GM12878 (cell line): ENCODE measurements at regions not wholly inside any gene's neighbourhood (a gene's known extent, or its start where the extent isn't known, plus 50 kb on each side); places are given as distances from the start of the nearest gene placed in this dataset.

Experiments used
- ATAC-seq: fragments of 200-7000 bp; cut with Tn5 transposase; 3 replicates; pipeline ENCODE4 v1.9.1; 2020; ENCODE audit warnings: mild to moderate bottlenecking, moderate library complexity
- BruUV-seq: library from RNA; stranded (reverse); fragments of 400-500 nt; replicated peaks from 2 replicates; lab custom pipeline; 2021; lab: Mats Ljungman, UMichigan
- CTCF ChIA-PET: fragments of 300-600 bp; sonication (Branson Sonifier 250); formaldehyde crosslinking; extraction: SDS; loops from one replicate; lab custom pipeline; 2021; ENCODE audit warnings: inconsistent platforms; lab: Yijun Ruan, JAX
- POLR2A ChIA-PET: fragments of 350-600 bp; formaldehyde crosslinking; extraction: SDS; loops from one replicate; lab custom pipeline; 2021; ENCODE audit warnings: inconsistent platforms; lab: Charles Lee
- RAD21 ChIA-PET: fragments of 300-600 bp; sonication (Branson Sonifier 250); formaldehyde crosslinking; loops from one replicate; lab custom pipeline; 2023; ENCODE audit warnings: antibody characterized with exemption; ENCODE audit not compliant: unreplicated experiment; lab: Charles Lee
- SMC1A ChIA-PET: fragments of 300-600 bp; sonication (Branson Sonifier 250); formaldehyde crosslinking; loops from one replicate; lab custom pipeline; 2023; ENCODE audit not compliant: unreplicated experiment, uncharacterized antibody; lab: Charles Lee
- DNase-seq: peaks from one replicate; pipeline ENCODE4 v3.0.0-alpha.2; 2011; ENCODE audit warnings: low read depth, low spot score
- FAIRE-seq: peaks from 3 replicates; lab custom pipeline; 2011; peaks lifted over from hg19 to GRCh38; lab: Jason Lieb, UNC
- H2AFZ ChIP-seq: 2 replicates; pipeline ENCODE4 v1.6.0; 2011; ENCODE audit warnings: low read depth, low read length, control low read depth; ENCODE audit not compliant: control insufficient read depth
- H3K27ac ChIP-seq: 2 replicates; pipeline ENCODE4 v1.5.1; 2011; ENCODE audit warnings: control low read depth; ENCODE audit not compliant: control insufficient read depth, insufficient read depth
- H3K27me3 ChIP-seq, 2 experiments: replicated peaks in 1 of 2; 2 replicates each; pipeline versions ENCODE4 v1.6.0 to v1.6.1; 2011; ENCODE audit warnings: low read length in 1 of 2; ENCODE audit not compliant: control insufficient read depth in 2 of 2, insufficient read depth in 2 of 2
- H3K36me3 ChIP-seq, 2 experiments: 2 replicates each; pipeline ENCODE4 v1.5.1; 2011; ENCODE audit warnings: low read length in 1 of 2; ENCODE audit not compliant: control insufficient read depth in 2 of 2, insufficient read depth in 2 of 2
- H3K4me1 ChIP-seq: 2 replicates; pipeline ENCODE4 v1.6.1; 2011; ENCODE audit warnings: mild to moderate bottlenecking, low read length, moderate library complexity, mixed read lengths; ENCODE audit not compliant: control insufficient read depth, insufficient read depth
- H3K4me2 ChIP-seq: 2 replicates; pipeline ENCODE4 v1.6.0; 2011; ENCODE audit warnings: control low read depth; ENCODE audit not compliant: control insufficient read depth, insufficient read depth
- H3K4me3 ChIP-seq: fragments of 200-600 bp; sonication (generic); 2 replicates; pipeline ENCODE4 v1.5.1; 2016
- H3K79me2 ChIP-seq: 2 replicates; pipeline ENCODE4 v1.6.0; 2011; ENCODE audit warnings: low read length; ENCODE audit not compliant: control insufficient read depth, insufficient read depth
- H3K9ac ChIP-seq: 2 replicates; pipeline ENCODE4 v1.8.0; 2011; ENCODE audit warnings: low read length, control low read depth, mixed read lengths; ENCODE audit not compliant: control insufficient read depth, insufficient read depth
- H3K9me3 ChIP-seq: replicated peaks from 3 replicates; pipeline ENCODE4 v1.5.1; 2011; ENCODE audit warnings: mild to moderate bottlenecking, low read length; ENCODE audit not compliant: control insufficient read depth, insufficient read depth
- H4K20me1 ChIP-seq: 2 replicates; pipeline ENCODE4 v1.6.0; 2011; ENCODE audit not compliant: control insufficient read depth, insufficient read depth
- ATF3 ChIP-seq: IDR thresholded peaks from 2 replicates; pipeline ENCODE4 v1.6.1; 2011; ENCODE audit warnings: low read depth, mild to moderate bottlenecking, low read length, moderate library complexity, borderline replicate concordance; ENCODE audit errors: extremely low read depth
- BCL3 ChIP-seq: IDR thresholded peaks from 2 replicates; pipeline ENCODE4 v1.6.1; 2011; ENCODE audit warnings: borderline replicate concordance, low read depth, mild to moderate bottlenecking, moderate library complexity, low read length; ENCODE audit not compliant: insufficient read depth, poor library complexity, severe bottlenecking
- CEBPZ ChIP-seq: fragments of 150-350 bp; IDR thresholded peaks from 2 replicates; pipeline ENCODE4 v1.6.1; 2016; ENCODE audit warnings: low read depth, low read length
- EP300 ChIP-seq, 2 experiments: fragments of 150-350 bp in 1 of 2; IDR thresholded peaks; 2 replicates each; pipeline ENCODE4 v1.6.1; 2011 to 2012; ENCODE audit warnings: low read depth in 2 of 2, low read length in 2 of 2, borderline replicate concordance in 1 of 2, improper control_type of control experiment in 1 of 2, inconsistent platforms in 1 of 2; ENCODE audit not compliant: control insufficient read depth in 1 of 2
- FOS ChIP-seq: IDR thresholded peaks from 3 replicates; pipeline ENCODE4 v1.6.1; 2011; ENCODE audit warnings: borderline replicate concordance; ENCODE audit not compliant: insufficient read length; ENCODE audit errors: extremely low read depth
- KLF5 ChIP-seq: fragments of 450-650 bp; IDR thresholded peaks from 2 replicates; pipeline ENCODE4 v1.6.1; 2014; ENCODE audit warnings: mild to moderate bottlenecking; ENCODE audit not compliant: partially characterized antibody
- NKRF ChIP-seq: fragments of 450-650 bp; conservative IDR thresholded peaks from 2 replicates; pipeline ENCODE4 v1.6.1; 2017; ENCODE audit warnings: mild to moderate bottlenecking, moderate library complexity
- SUZ12 ChIP-seq: fragments of 200-600 bp; sonication (generic); IDR thresholded peaks from one replicate; pipeline ENCODE4 v1.6.1; 2018; ENCODE audit warnings: antibody characterized with exemption, mild to moderate bottlenecking; ENCODE audit not compliant: unreplicated experiment
- ZNF207 ChIP-seq: fragments of 450-650 bp; IDR thresholded peaks from 2 replicates; pipeline ENCODE4 v1.6.1; 2014; ENCODE audit warnings: antibody characterized with exemption, mild to moderate bottlenecking, borderline replicate concordance
- WGBS: methylation state at CpG from one replicate; pipeline ENCODE4 v1.1.6; 2016; ENCODE audit warnings: low lambda C conversion rate; ENCODE audit not compliant: insufficient replicate concordance, insufficient coverage; ENCODE audit errors: missing lambda C conversion rate; 5-methylcytosine and 5-hydroxymethylcytosine counted together
- in situ Hi-C: fragments of 300-500 bp; cut with MboI; formaldehyde crosslinking; loops from 9 replicates; pipeline ENCODE4 v1.14.3; 2018; ENCODE audit warnings: mixed read lengths
- intact Hi-C: fragments of 100-400 bp; cut with micrococcal nuclease; formaldehyde crosslinking; loops from one replicate; pipeline ENCODE4 v1.14.2; 2022; ENCODE audit not compliant: unreplicated experiment

GRCh38 chr21:17458279-17458678, 54.6 kb upstream of the CXADR start (continued):
- TF ChIP-seq ATF3: no peak

- SMC1A ChIA-PET: no interaction called here
- FAIRE-seq: no peak
- no peak overlapping the region for H3K27ac ChIP-seq
- TF ChIP-seq KLF5 (no peak), BCL3 (no peak), CEBPZ (no peak), EP300 (IDR thresholded peaks at IDR 0.05; ENCODE audit: borderline replicate concordance in 1 of 2, control insufficient read depth in 1 of 2, low read depth in 2 of 2, low read length in 2 of 2) (no peak), ZNF207 (no peak), FOS (no peak), NKRF (no peak), SUZ12 (no peak)
- RAD21 ChIA-PET: no interaction called here
- in situ Hi-C loops (no loop called here), intact Hi-C loops (no loop called here)
- ATAC-seq: no peak
- H3K27me3 ChIP-seq: no peaks in the 10 kb centered on the region
- H3K9me3 ChIP-seq: no peaks in the 10 kb centered on the region
- H3K79me2 ChIP-seq: no peaks in the 10 kb centered on the region
- no peak overlapping the region for H3K4me2 ChIP-seq
- no peaks in the 10 kb centered on the region for H4K20me1 ChIP-seq
- DNase-seq: no peak
- H3K4me3 ChIP-seq: no peak overlapping the region
- WGBS: 0% methylated on average over 2 of the region's 2 CpGs
- CTCF ChIA-PET: interaction anchor here (0.8 kb wide), 1 partner anchor 125 kb away, joined by 3 read pairs; no protein-coding TSS in a partner anchor
- no peak overlapping the region for H2AFZ ChIP-seq
- POLR2A ChIA-PET: no interaction called here
- no peak overlapping the region for H3K9ac ChIP-seq
- H3K4me1 ChIP-seq: no peaks in the 10 kb centered on the region
- H3K36me3 ChIP-seq: no peaks in the 10 kb centered on the region
- BruUV-seq: no TSS peak
Measured at GRCh38 chr21:17460094-17460493, 52.7 kb upstream of the CXADR start.
